H1 (cell line): ENCODE measurements at regions not wholly inside any gene's neighbourhood (a gene's known extent, or its start where the extent isn't known, plus 50 kb on each side); places are given as distances from the start of the nearest gene placed in this dataset.

Source experiments
- CTCF ChIA-PET: fragments of 300-600 bp; sonication (Branson Sonifier 250); formaldehyde crosslinking; loops from one replicate; lab custom pipeline; 2021; ENCODE audit not compliant: partially characterized antibody; lab: Charles Lee
- POLR2A ChIA-PET: fragments of 300-600 bp; sonication (Branson Sonifier 250); formaldehyde crosslinking; loops from one replicate; lab custom pipeline; 2021; ENCODE audit warnings: inconsistent platforms; ENCODE audit not compliant: partially characterized antibody; lab: Charles Lee
- DNase-seq, 2 experiments: peaks; one replicate each; pipeline versions ENCODE4 v3.0.0 to v3.0.0-alpha.2; 2010 to 2022; ENCODE audit warnings: low spot score in 2 of 2, low read depth in 1 of 2, mixed read lengths in 1 of 2
- FAIRE-seq: peaks from 2 replicates; lab custom pipeline; 2011; peaks lifted over from hg19 to GRCh38; lab: Jason Lieb, UNC
- H2AFZ ChIP-seq: 2 replicates; pipeline ENCODE4 v1.8.1; 2012; ENCODE audit warnings: low read length, inconsistent platforms
- H2AK5ac ChIP-seq: 2 replicates; pipeline ENCODE4 v1.6.1; 2013; ENCODE audit warnings: low read depth, low read length
- H2BK120ac ChIP-seq: replicated peaks from 2 replicates; pipeline ENCODE3; 2013; ENCODE audit warnings: low read depth, low read length, inconsistent platforms
- H2BK12ac ChIP-seq: 2 replicates; pipeline ENCODE4 v1.6.1; 2013; ENCODE audit warnings: low read depth, low read length
- H2BK15ac ChIP-seq: 2 replicates; pipeline ENCODE4 v1.6.1; 2013; ENCODE audit warnings: low read length
- H2BK20ac ChIP-seq: 2 replicates; pipeline ENCODE4 v1.6.1; 2013; ENCODE audit warnings: low read length
- H2BK5ac ChIP-seq: 2 replicates; pipeline ENCODE4 v1.6.1; 2013; ENCODE audit warnings: low read depth, low read length
- H3K14ac ChIP-seq: 2 replicates; pipeline ENCODE4 v1.6.1; 2013; ENCODE audit warnings: inconsistent platforms; ENCODE audit not compliant: insufficient read length
- H3K18ac ChIP-seq: 2 replicates; pipeline ENCODE4 v1.6.1; 2013; ENCODE audit warnings: low read length; ENCODE audit errors: extremely low read depth
- H3K23ac ChIP-seq: 2 replicates; pipeline ENCODE4 v1.6.1; 2013; ENCODE audit warnings: inconsistent platforms; ENCODE audit not compliant: insufficient read length
- H3K23me2 ChIP-seq: 2 replicates; pipeline ENCODE4 v1.6.1; 2013; ENCODE audit warnings: low read depth, low read length
- H3K27ac ChIP-seq: 2 replicates; pipeline ENCODE4 v1.6.1; 2011; ENCODE audit warnings: low read depth, low read length, inconsistent platforms
- H3K27me3 ChIP-seq, 4 experiments: replicated peaks in 1 of 4; 1 replicate in 1 of 4; 2 replicates in 3 of 4; pipeline versions ENCODE4 v1.6.1 to v1.8.1; 2011 to 2013; ENCODE audit warnings: low read length in 3 of 4, mild to moderate bottlenecking in 3 of 4, inconsistent platforms in 2 of 4, mixed read lengths in 2 of 4, moderate library complexity in 1 of 4; ENCODE audit not compliant: control insufficient read depth in 3 of 4, insufficient read depth in 3 of 4; ENCODE audit errors: extremely low read depth in 1 of 4
- H3K36me3 ChIP-seq, 4 experiments: 2 replicates each; pipeline versions ENCODE4 v1.6.1 to v1.8.1; 2011 to 2013; ENCODE audit warnings: mild to moderate bottlenecking in 4 of 4, low read length in 3 of 4, moderate library complexity in 2 of 4, control low read depth in 1 of 4, inconsistent platforms in 1 of 4; ENCODE audit not compliant: insufficient read depth in 4 of 4, control insufficient read depth in 2 of 4
- H3K4ac ChIP-seq: replicated peaks from 2 replicates; pipeline ENCODE3; 2013; ENCODE audit warnings: low read length, low read depth, mixed read lengths, inconsistent platforms; ENCODE audit not compliant: insufficient read length
- H3K4me1 ChIP-seq, 4 experiments: replicated peaks in 1 of 4; 1 replicate in 1 of 4; 2 replicates in 3 of 4; pipeline versions ENCODE4 v1.6.1 to v1.8.1; 2011 to 2013; ENCODE audit warnings: low read length in 3 of 4, inconsistent platforms in 2 of 4, mixed read lengths in 1 of 4; ENCODE audit not compliant: insufficient read depth in 4 of 4, control insufficient read depth in 3 of 4
- H3K4me2 ChIP-seq, 2 experiments: 2 replicates each; pipeline versions ENCODE4 v1.6.1 to v1.8.1; 2011 to 2013; ENCODE audit warnings: low read depth in 2 of 2, low read length in 2 of 2, control low read depth in 1 of 2, inconsistent platforms in 1 of 2, mild to moderate bottlenecking in 1 of 2; ENCODE audit not compliant: insufficient read depth in 1 of 2
- H3K4me3 ChIP-seq, 4 experiments: fragments of 200-600, 300-600 bp in 1 of 4; sonication (generic), shearing (Covaris generic), sonication (Bioruptor Twin) in 1 of 4; 2 replicates each; pipeline versions ENCODE4 v1.5.1 to v1.8.1; 2011 to 2016; ENCODE audit warnings: low read length in 4 of 4, low read depth in 3 of 4, control low read depth in 2 of 4, inconsistent platforms in 2 of 4, mild to moderate bottlenecking in 2 of 4, mixed read lengths in 1 of 4, moderate library complexity in 1 of 4; ENCODE audit not compliant: insufficient read depth in 2 of 4; ENCODE audit errors: extremely low read depth in 1 of 4
- H3K56ac ChIP-seq: replicated peaks from 2 replicates; pipeline ENCODE3; 2013; ENCODE audit warnings: low read depth, mild to moderate bottlenecking, mixed read lengths, low read length, inconsistent platforms; ENCODE audit not compliant: insufficient read length
- H3K79me1 ChIP-seq: 2 replicates; pipeline ENCODE4 v1.6.1; 2013; ENCODE audit warnings: low read depth, low read length, control low read depth
- H3K79me2 ChIP-seq, 2 experiments: 2 replicates each; pipeline versions ENCODE4 v1.6.1 to v1.8.1; 2012 to 2013; ENCODE audit warnings: low read length in 2 of 2, mild to moderate bottlenecking in 2 of 2, inconsistent platforms in 1 of 2; ENCODE audit not compliant: insufficient read depth in 2 of 2, control insufficient read depth in 1 of 2
- H3K9ac ChIP-seq, 4 experiments: replicated peaks in 1 of 4; 1 replicate in 1 of 4; 2 replicates in 3 of 4; pipeline versions ENCODE4 v1.6.1 to v1.8.1; 2011 to 2013; ENCODE audit warnings: low read depth in 3 of 4, low read length in 3 of 4, control low read depth in 2 of 4, mild to moderate bottlenecking in 2 of 4, moderate library complexity in 2 of 4, inconsistent platforms in 1 of 4; ENCODE audit errors: extremely low read depth in 1 of 4
- H3K9me3 ChIP-seq, 2 experiments: 2 replicates each; pipeline versions ENCODE4 v1.6.1 to v1.8.1; 2012 to 2013; ENCODE audit warnings: mild to moderate bottlenecking in 2 of 2, moderate library complexity in 2 of 2, control low read depth in 1 of 2, inconsistent platforms in 1 of 2, low read depth in 1 of 2, low read length in 1 of 2, mixed read lengths in 1 of 2; ENCODE audit not compliant: insufficient read depth in 2 of 2
- H4K20me1 ChIP-seq, 2 experiments: replicated peaks in 1 of 2; 2 replicates each; pipeline versions ENCODE3 to v1.8.1; 2011 to 2013; ENCODE audit warnings: inconsistent platforms in 2 of 2, low read length in 2 of 2, mild to moderate bottlenecking in 1 of 2; ENCODE audit not compliant: insufficient read depth in 2 of 2, control insufficient read depth in 1 of 2
- H4K5ac ChIP-seq: 2 replicates; pipeline ENCODE4 v1.6.1; 2013; ENCODE audit warnings: low read length, low read depth, mixed read lengths, inconsistent platforms; ENCODE audit not compliant: insufficient read length
- H4K8ac ChIP-seq: 2 replicates; pipeline ENCODE4 v1.8.0; 2013; ENCODE audit warnings: mild to moderate bottlenecking, moderate library complexity, low read length, inconsistent platforms; ENCODE audit not compliant: insufficient read depth; ENCODE audit errors: extremely low read depth
- H4K91ac ChIP-seq: replicated peaks from 2 replicates; pipeline ENCODE3; 2013; ENCODE audit warnings: low read length, mixed read lengths, inconsistent platforms; ENCODE audit not compliant: insufficient read length
- BCL11A ChIP-seq, 2 experiments: IDR thresholded peaks; one replicate each; pipeline ENCODE4 v1.6.1; 2011; ENCODE audit warnings: low read depth in 2 of 2, low read length in 2 of 2, mild to moderate bottlenecking in 2 of 2
- CHD1 ChIP-seq: IDR thresholded peaks from 2 replicates; pipeline ENCODE4 v1.6.1; 2012; ENCODE audit warnings: low read depth, low read length, improper control_type of control experiment
- CHD2 ChIP-seq: IDR thresholded peaks from 2 replicates; pipeline ENCODE4 v1.6.1; 2012; ENCODE audit warnings: low read length, improper control_type of control experiment
- EGR1 ChIP-seq: IDR thresholded peaks from 2 replicates; pipeline ENCODE4 v1.6.1; 2011; ENCODE audit warnings: low read depth, low read length, borderline replicate concordance
- EP300 ChIP-seq, 2 experiments: IDR thresholded peaks; 1 replicate in 1 of 2; 2 replicates in 1 of 2; pipeline ENCODE4 v1.6.1; 2011 to 2012; ENCODE audit warnings: low read depth in 2 of 2, low read length in 2 of 2, mild to moderate bottlenecking in 2 of 2, borderline replicate concordance in 1 of 2, inconsistent platforms in 1 of 2, moderate library complexity in 1 of 2
- JUND ChIP-seq: IDR thresholded peaks from 2 replicates; pipeline ENCODE4 v1.6.1; 2011; ENCODE audit warnings: mild to moderate bottlenecking, improper control_type of control experiment, low read length
- KDM5A ChIP-seq: fragments of 200-600 bp; IDR thresholded peaks from 2 replicates; pipeline ENCODE4 v1.7.1; 2012; ENCODE audit warnings: mild to moderate bottlenecking, low read length, inconsistent platforms, mixed read lengths
- NANOG ChIP-seq: IDR thresholded peaks from 2 replicates; pipeline ENCODE4 v1.6.1; 2011; ENCODE audit warnings: low read length, low read depth, mild to moderate bottlenecking, inconsistent platforms; ENCODE audit not compliant: insufficient read depth, poor library complexity, severe bottlenecking
- POU5F1 ChIP-seq: IDR thresholded peaks from 2 replicates; pipeline ENCODE4 v1.6.1; 2011; ENCODE audit warnings: low read depth, mild to moderate bottlenecking, low read length, moderate library complexity
- RAD21 ChIP-seq, 2 experiments: IDR thresholded peaks in 1 of 2; conservative IDR thresholded peaks in 1 of 2; 2 replicates each; pipeline ENCODE4 v1.6.1; 2011; ENCODE audit warnings: low read depth in 2 of 2, low read length in 2 of 2, improper control_type of control experiment in 1 of 2, inconsistent platforms in 1 of 2, mild to moderate bottlenecking in 1 of 2, moderate library complexity in 1 of 2
- RXRA ChIP-seq: IDR thresholded peaks from 2 replicates; pipeline ENCODE4 v1.6.1; 2011; ENCODE audit warnings: low read depth, mild to moderate bottlenecking, low read length, moderate library complexity; ENCODE audit not compliant: insufficient read depth
- SP2 ChIP-seq: IDR thresholded peaks from 2 replicates; pipeline ENCODE4 v1.6.1; 2012; ENCODE audit warnings: mild to moderate bottlenecking, low read length, inconsistent platforms
- TEAD4 ChIP-seq: IDR thresholded peaks from 2 replicates; pipeline ENCODE4 v1.6.1; 2012; ENCODE audit warnings: low read depth, low read length, inconsistent platforms, mixed read lengths
- WGBS, 2 experiments: shearing (Covaris generic) in 1 of 2; methylation state at CpG; one replicate each; pipeline versions ENCODE4 v1.1.6 to v1.1.7; 2013 to 2015; ENCODE audit warnings: low lambda C conversion rate in 2 of 2, mixed read lengths in 2 of 2, inconsistent platforms in 1 of 2, low coverage in 1 of 2, missing lambda C conversion rate in 1 of 2; ENCODE audit not compliant: insufficient replicate concordance in 2 of 2, insufficient coverage in 1 of 2, insufficient read length in 1 of 2; ENCODE audit errors: extremely low coverage in 1 of 2, missing lambda C conversion rate in 1 of 2; 5-methylcytosine and 5-hydroxymethylcytosine counted together
- TF ChIP-seq, protein P1 (sequence below): IDR thresholded peaks from 2 replicates; pipeline ENCODE4 v1.6.1; 2012; ENCODE audit warnings: inconsistent platforms

DNA sequence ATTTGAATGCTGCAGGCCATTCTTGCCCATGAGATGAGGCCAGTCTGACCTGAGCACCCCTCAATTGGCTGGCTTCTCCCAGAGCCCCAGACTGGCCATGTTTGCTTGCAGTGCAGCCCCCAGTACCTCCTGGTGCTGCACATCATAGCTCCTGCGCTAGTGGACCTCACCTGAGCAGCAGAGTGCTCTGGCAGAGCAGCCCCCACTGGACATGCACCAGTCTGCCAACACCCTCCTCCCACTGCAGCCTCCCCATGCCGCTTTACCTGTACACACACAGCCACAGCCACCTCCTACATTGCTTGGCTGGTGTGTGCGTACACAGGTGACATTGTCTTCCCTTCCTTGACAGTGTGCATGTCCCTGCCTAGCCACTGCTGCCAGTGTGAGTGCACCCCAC lies 940.2 kb downstream of the EFNA5 start:
- H3K4me1 ChIP-seq = no peaks in the 10 kb centered on the region
- H3K27me3 ChIP-seq = no peaks in the 10 kb centered on the region
- 62% methylated on average over 3 of the region's 3 CpGs; no CpG with 5 or more reads in 1 of the 2 experiments for WGBS, 2 experiments
- no peaks in the 10 kb centered on the region for H3K79me2 ChIP-seq
- no peak overlapping the region for H3K4me3 ChIP-seq
- no peak overlapping the region; the same call in 1 of the 2 replicates for H2BK15ac ChIP-seq
- no peak overlapping the region for H3K4ac ChIP-seq
- H4K20me1 ChIP-seq = no peaks in the 10 kb centered on the region
- no peak overlapping the region for H3K18ac ChIP-seq
- no peak overlapping the region for H3K56ac ChIP-seq
- H2BK12ac ChIP-seq = no peak overlapping the region
- H3K4me2 ChIP-seq = no peak overlapping the region
- ChIA-PET CTCF (no interaction called here), POLR2A (no interaction called here)
- no peak overlapping the region for H2AK5ac ChIP-seq
- H3K27ac ChIP-seq = no peak overlapping the region
- no peak overlapping the region for H2BK20ac ChIP-seq
- H3K14ac ChIP-seq = no peak overlapping the region
- FAIRE-seq (no peak), DNase-seq (no peak)
- H3K9ac ChIP-seq = no peak overlapping the region
- H4K5ac ChIP-seq = no peak overlapping the region
- no peak overlapping the region for H2AFZ ChIP-seq
- no peaks in the 10 kb centered on the region for H3K79me1 ChIP-seq
- no peak overlapping the region; the same call in 1 of the 2 replicates for H2BK5ac ChIP-seq
- H4K8ac ChIP-seq = no peak overlapping the region
- no peaks in the 10 kb centered on the region for H3K36me3 ChIP-seq
- no peak for TF ChIP-seq TEAD4
- no peak for TF ChIP-seq JUND
- no peak for TF ChIP-seq RXRA
- no peak for TF ChIP-seq CHD1
- TF ChIP-seq BCL11A (IDR thresholded peaks at IDR 0.05; ENCODE audit: low read depth in 2 of 2, low read length in 2 of 2) = no peak
- TF ChIP-seq RAD21 (IDR thresholded peaks at IDR 0.05 in 1 of 2, conservative IDR thresholded peaks at IDR 0.05 in 1 of 2; ENCODE audit: low read depth in 2 of 2, low read length in 2 of 2) = no peak
- no peak for TF ChIP-seq CHD2
- TF ChIP-seq, protein P1, sequence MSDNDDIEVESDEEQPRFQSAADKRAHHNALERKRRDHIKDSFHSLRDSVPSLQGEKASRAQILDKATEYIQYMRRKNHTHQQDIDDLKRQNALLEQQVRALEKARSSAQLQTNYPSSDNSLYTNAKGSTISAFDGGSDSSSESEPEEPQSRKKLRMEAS = no peak
- no peak for TF ChIP-seq EP300 (IDR thresholded peaks at IDR 0.05; ENCODE audit: borderline replicate concordance in 1 of 2, low read depth in 2 of 2, low read length in 2 of 2)
- no peak for TF ChIP-seq NANOG
- no peak for TF ChIP-seq SP2
- TF ChIP-seq POU5F1 = no peak
- no peak for TF ChIP-seq KDM5A
- TF ChIP-seq EGR1 = no peak
- no peak overlapping the region for H4K91ac ChIP-seq
- H2BK120ac ChIP-seq = peak overlapping the region; percentile 33
- 0 out of 4 replicates have a peak, but pooled peaks cover 0 to 7% of the 10 kb centered on the region in 2 experiments for H3K9me3 ChIP-seq
- H3K23me2 ChIP-seq = no peaks in the 10 kb centered on the region
- no peak overlapping the region for H3K23ac ChIP-seq
